Neutrophil (primary cell): ENCODE measurements at regions not wholly inside any gene's neighbourhood (a gene's known extent, or its start where the extent isn't known, plus 50 kb on each side); places are given as distances from the start of the nearest gene placed in this dataset.

Experiments
- H3K27ac ChIP-seq: fragments of 200-600 bp; sonication (generic); 2 replicates; pipeline ENCODE4 v1.5.1; 2016; ENCODE audit warnings: mild to moderate bottlenecking, moderate library complexity
- H3K27me3 ChIP-seq: fragments of 200-600 bp; sonication (generic); 2 replicates; pipeline ENCODE4 v1.6.0; 2016; ENCODE audit warnings: mild to moderate bottlenecking
- H3K36me3 ChIP-seq: fragments of 200-600 bp; sonication (generic); 2 replicates; pipeline ENCODE4 v1.5.1; 2017
- H3K4me1 ChIP-seq, 2 experiments: fragments of 200-600 bp in 1 of 2; sonication (generic) in 1 of 2; 1 replicate in 1 of 2; 2 replicates in 1 of 2; pipeline versions ENCODE4 v1.5.1 to v1.6.1; 2013 to 2016; ENCODE audit warnings: low read depth in 1 of 2, low read length in 1 of 2, mild to moderate bottlenecking in 1 of 2, moderate library complexity in 1 of 2; ENCODE audit not compliant: control insufficient read depth in 1 of 2, insufficient read depth in 1 of 2
- H3K4me3 ChIP-seq, 2 experiments: fragments of 200-600 bp in 1 of 2; sonication (generic) in 1 of 2; 1 replicate in 1 of 2; 2 replicates in 1 of 2; pipeline ENCODE4 v1.5.1; 2013 to 2016; ENCODE audit warnings: low read depth in 1 of 2, low read length in 1 of 2, mild to moderate bottlenecking in 1 of 2, moderate library complexity in 1 of 2
- H3K9me3 ChIP-seq: fragments of 200-600 bp; sonication (generic); 2 replicates; pipeline ENCODE4 v1.5.1; 2016
- CTCF ChIP-seq: fragments of 200-600 bp; sonication (generic); IDR thresholded peaks from 2 replicates; pipeline ENCODE4 v1.5.1; 2016; ENCODE audit warnings: antibody characterized with exemption

DNA sequence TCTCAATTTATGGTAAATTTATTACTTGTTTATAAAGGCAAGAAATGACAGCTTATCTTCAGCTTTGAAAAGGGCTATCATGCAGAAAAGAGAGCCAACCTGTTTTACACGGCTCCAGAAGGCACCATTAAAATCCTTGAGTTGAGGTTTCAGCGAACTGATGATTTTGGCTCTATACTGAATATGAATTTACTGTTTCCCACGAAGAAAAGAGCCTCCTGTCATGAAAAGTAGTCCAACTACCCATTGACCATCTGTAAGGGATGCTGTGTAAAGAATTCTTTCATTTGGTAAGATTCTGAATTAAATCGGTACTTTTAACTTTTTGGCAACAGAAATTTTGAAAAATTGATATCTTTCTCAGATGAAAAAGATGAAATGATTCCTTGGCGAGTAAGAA, 657.6 kb upstream of the ZNF608 start:
- Histone ChIP-seq H3K9me3 (no peaks in the 10 kb centered on the region), H3K36me3 (no peaks in the 10 kb centered on the region), H3K4me3 (no peak overlapping the region), H3K4me1 (no peaks in the 10 kb centered on the region), H3K27ac (no peak overlapping the region), H3K27me3 (no peaks in the 10 kb centered on the region)
- TF ChIP-seq CTCF, result no peak

DNA sequence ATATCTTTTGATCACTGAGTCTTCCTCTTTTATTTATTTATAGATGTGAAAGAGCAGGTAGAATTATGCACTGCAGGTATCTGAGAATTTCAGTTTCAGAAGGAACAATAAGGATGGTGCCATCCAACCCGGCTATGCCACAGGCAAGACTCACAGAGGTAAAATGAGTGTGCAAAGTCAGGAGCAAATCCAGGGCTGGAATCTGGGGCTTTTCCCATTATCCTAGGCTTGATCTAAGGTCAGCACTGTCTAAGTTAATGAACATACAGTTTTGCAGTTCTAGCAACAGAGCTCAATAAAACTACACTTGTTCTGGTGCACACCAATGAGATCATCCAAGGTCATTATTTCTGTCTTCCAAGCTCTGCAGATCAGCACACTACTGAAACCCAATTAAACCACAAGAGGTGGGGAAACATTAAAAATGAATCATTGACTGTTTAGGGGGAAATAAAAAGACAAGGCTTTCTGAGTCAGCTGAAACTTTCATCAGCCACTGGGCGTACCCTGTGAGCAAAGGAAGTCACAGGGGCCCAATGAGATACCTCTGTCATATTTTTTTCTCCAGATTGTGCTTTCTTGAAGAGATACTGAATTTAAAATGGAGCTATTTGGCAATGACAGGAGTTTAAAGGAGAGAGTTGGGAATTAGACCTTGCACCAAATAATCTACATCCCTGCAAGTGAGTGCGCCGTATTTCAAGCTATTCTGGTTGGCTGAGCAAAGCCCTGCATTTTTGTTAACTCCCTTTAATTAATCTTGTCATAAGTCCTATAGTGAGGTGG, 662.2 kb upstream of the ZNF608 start:
- H3K9me3 ChIP-seq, result no peaks in the 10 kb centered on the region
- H3K36me3 ChIP-seq, result no peaks in the 10 kb centered on the region
- H3K4me3 ChIP-seq, result no peak overlapping the region
- H3K27ac ChIP-seq, result no peak overlapping the region
- H3K27me3 ChIP-seq, result peaks cover 4% of the 10 kb centered on the region
- TF ChIP-seq CTCF, result no peak
- H3K4me1 ChIP-seq, result no peaks in the 10 kb centered on the region

DNA sequence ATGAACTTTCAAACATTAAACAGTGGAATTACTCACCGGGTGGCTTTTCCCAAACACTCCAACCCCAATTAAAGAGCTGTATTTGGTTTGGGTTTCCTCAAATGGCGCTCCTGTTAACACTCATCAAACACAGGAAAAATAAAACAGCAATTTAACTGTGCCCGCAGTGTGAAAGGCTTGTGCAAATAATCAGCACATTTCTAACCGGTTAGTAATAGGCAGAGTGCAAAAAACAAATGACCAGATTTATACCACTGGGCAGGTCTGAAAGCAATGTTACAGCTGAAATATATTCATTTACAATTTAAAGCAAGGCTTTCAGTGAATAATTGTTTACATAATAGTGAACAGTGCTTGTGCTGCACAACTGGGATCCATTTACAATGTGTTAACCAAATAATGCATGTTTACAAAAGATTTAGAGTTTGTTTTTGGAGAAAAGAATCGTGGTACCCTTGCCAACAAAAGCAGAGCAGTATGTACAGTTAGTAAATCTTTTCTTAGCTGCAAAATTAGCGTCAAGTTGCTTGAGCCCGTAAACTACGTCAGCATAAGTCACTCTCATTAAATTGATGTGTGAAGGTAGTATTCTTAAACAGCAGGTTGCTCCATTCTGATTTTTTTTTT, 662.9 kb upstream of the ZNF608 start:
- H3K27me3 ChIP-seq, result peaks cover 4% of the 10 kb centered on the region
- no peaks in the 10 kb centered on the region for H3K36me3 ChIP-seq
- TF ChIP-seq CTCF, result no peak
- H3K4me1 ChIP-seq, result no peaks in the 10 kb centered on the region
- H3K27ac ChIP-seq, result no peak overlapping the region
- H3K9me3 ChIP-seq, result no peaks in the 10 kb centered on the region
- no peak overlapping the region for H3K4me3 ChIP-seq

DNA sequence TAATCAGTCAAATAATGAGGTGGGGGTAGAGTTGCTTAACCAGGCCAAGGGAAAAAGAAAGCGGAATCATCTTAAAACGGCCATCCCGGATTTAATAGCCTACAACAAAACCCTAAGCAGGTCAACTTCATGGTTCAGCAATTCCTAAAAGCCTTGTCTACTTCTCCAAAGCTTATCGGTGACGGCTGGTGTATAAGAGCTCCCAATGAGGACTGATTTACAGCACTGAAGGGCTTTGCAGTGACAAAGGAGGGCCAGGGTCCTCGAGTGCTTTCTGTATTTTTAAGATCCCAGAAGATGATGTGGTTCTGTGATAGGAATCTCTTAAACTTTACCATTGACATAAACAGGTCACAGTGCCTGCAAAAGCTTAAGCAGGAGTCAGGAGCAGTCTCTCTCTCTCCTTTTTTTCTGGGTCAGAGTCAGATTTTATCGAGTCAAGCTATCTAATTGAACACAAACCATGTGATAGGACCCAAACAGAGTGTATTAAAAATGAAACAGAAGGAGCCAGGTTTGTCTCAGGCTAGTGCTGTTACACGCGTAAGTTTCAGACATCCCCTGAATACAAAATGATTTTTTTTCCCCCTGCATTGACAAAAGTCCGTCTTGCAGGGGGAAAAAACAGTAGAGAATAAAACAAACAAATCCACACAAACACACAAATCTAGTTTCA, 663.6 kb upstream of the ZNF608 start:
- Histone ChIP-seq H3K27me3 (peaks cover 4% of the 10 kb centered on the region), H3K36me3 (no peaks in the 10 kb centered on the region), H3K4me1 (no peaks in the 10 kb centered on the region), H3K27ac (no peak overlapping the region), H3K4me3 (no peak overlapping the region), H3K9me3 (no peaks in the 10 kb centered on the region)
- no peak for TF ChIP-seq CTCF

DNA sequence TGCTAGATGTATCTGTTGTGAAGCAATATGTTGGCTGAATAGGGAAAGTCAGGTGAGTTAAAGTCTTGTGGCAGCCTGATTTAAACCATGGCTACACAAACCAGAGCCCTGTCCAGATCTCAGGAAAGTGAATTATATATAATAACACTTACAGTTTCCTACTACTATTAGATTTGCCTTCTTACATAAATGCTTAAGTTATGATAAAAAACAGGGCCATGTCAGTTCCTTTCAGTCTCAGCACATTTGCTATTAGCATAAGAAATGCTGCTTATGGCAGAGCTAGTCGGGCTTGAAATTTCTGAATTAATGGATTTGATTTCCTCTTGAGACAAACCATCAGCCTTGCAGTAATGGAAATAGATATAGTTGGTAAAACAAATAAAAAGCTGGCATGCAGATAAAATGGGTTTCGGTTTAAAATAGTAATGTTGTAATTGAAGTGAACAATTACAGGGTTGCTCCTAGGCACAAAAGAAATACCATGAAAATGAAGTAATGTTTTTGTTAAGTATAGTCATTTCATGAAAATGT, 664.2 kb upstream of the ZNF608 start:
- Histone ChIP-seq H3K4me3 (no peak overlapping the region), H3K9me3 (no peaks in the 10 kb centered on the region), H3K36me3 (no peaks in the 10 kb centered on the region), H3K27me3 (peaks cover 4% of the 10 kb centered on the region), H3K4me1 (no peaks in the 10 kb centered on the region), H3K27ac (no peak overlapping the region)
- no peak for TF ChIP-seq CTCF
